B cell (primary cell): ENCODE measurements at regions not wholly inside any gene's neighbourhood (a gene's known extent, or its start where the extent isn't known, plus 50 kb on each side); places are given as distances from the start of the nearest gene placed in this dataset.

Experiments used
- ATAC-seq: fragments of 200-7000 bp; cut with Tn5 transposase; one replicate; pipeline ENCODE4 v1.10.0; 2021; ENCODE audit warnings: low read depth, mild to moderate bottlenecking, moderate number of reproducible peaks, moderate library complexity
- CTCF ChIA-PET: fragments of 350-600 bp; sonication (Branson Sonifier 250); formaldehyde crosslinking; loops from one replicate; lab custom pipeline; 2021; ENCODE audit warnings: antibody characterized with exemption, inconsistent platforms; lab: Charles Lee
- POLR2A ChIA-PET: fragments of 350-600 bp; sonication (Branson Sonifier 250); formaldehyde crosslinking; loops from one replicate; lab custom pipeline; 2021; ENCODE audit warnings: antibody characterized with exemption; lab: Charles Lee
- DNase-seq: peaks from one replicate; pipeline ENCODE4 v3.0.0; 2013
- H2AFZ ChIP-seq: 2 replicates; pipeline ENCODE4 v1.6.1; 2012; ENCODE audit warnings: mild to moderate bottlenecking, low read depth, low read length; ENCODE audit not compliant: insufficient read depth, poor library complexity, severe bottlenecking
- H3K27ac ChIP-seq, 2 donors: 1 replicate in 1 of 2; 2 replicates in 1 of 2; pipeline ENCODE4 v1.5.1; 2012 to 2013; ENCODE audit warnings: low read length in 2 of 2, mild to moderate bottlenecking in 2 of 2, moderate library complexity in 1 of 2
- H3K27me3 ChIP-seq, 4 experiments: fragments of 200-600 bp in 1 of 4; sonication (generic) in 1 of 4; replicated peaks in 1 of 4; 1 replicate in 2 of 4; 2 replicates in 2 of 4; pipeline versions ENCODE4 v1.6.1 to v1.7.0; 2013 to 2016; ENCODE audit warnings: low read length in 3 of 4, mild to moderate bottlenecking in 2 of 4, mixed read lengths in 1 of 4, moderate library complexity in 1 of 4; ENCODE audit not compliant: insufficient read depth in 4 of 4, control insufficient read depth in 3 of 4; ENCODE audit errors: control extremely low read depth in 1 of 4
- H3K36me3 ChIP-seq, 2 experiments: replicated peaks in 1 of 2; 1 replicate in 1 of 2; 2 replicates in 1 of 2; pipeline versions ENCODE4 v1.6.1 to v1.7.1; 2013; ENCODE audit warnings: low read length in 1 of 2; ENCODE audit not compliant: insufficient read depth in 2 of 2, control insufficient read depth in 1 of 2; ENCODE audit errors: control extremely low read depth in 1 of 2, extremely low read depth in 1 of 2
- H3K4me1 ChIP-seq, 2 donors: fragments of 200-600 bp in 1 of 2; sonication (generic) in 1 of 2; 1 replicate in 1 of 2; 2 replicates in 1 of 2; pipeline versions ENCODE4 v1.5.1 to v1.6.1; 2013 to 2017; ENCODE audit warnings: low read length in 2 of 2; ENCODE audit not compliant: control insufficient read depth in 2 of 2, insufficient read depth in 2 of 2
- H3K4me2 ChIP-seq: replicated peaks from 2 replicates; pipeline ENCODE3; 2012; ENCODE audit warnings: mild to moderate bottlenecking, low read depth, low read length; ENCODE audit not compliant: poor library complexity, severe bottlenecking
- H3K4me3 ChIP-seq, 5 experiments: fragments of 200-600 bp in 1 of 5; sonication (generic) in 1 of 5; 1 replicate in 3 of 5; 2 replicates in 2 of 5; pipeline versions ENCODE4 v1.5.1 to v1.7.0; 2011 to 2016; ENCODE audit warnings: low read length in 4 of 5, mild to moderate bottlenecking in 4 of 5, low read depth in 2 of 5, control low read depth in 1 of 5, moderate library complexity in 1 of 5; ENCODE audit not compliant: insufficient read depth in 1 of 5; ENCODE audit errors: control extremely low read depth in 1 of 5, extremely low read depth in 1 of 5
- H3K79me2 ChIP-seq: fragments of 200-600 bp; sonication (generic); one replicate; pipeline ENCODE4 v1.6.0; 2016; ENCODE audit warnings: low read length; ENCODE audit not compliant: control insufficient read depth, insufficient read depth
- H3K9ac ChIP-seq: fragments of 200-600 bp; sonication (generic); 2 replicates; pipeline ENCODE4 v1.6.1; 2017; ENCODE audit warnings: mild to moderate bottlenecking, low read length, moderate library complexity
- H3K9me3 ChIP-seq, 3 donors: one replicate each; pipeline versions ENCODE4 v1.6.1 to v1.7.1; 2013; ENCODE audit warnings: low read length in 2 of 3; ENCODE audit not compliant: control insufficient read depth in 2 of 3, insufficient read depth in 1 of 3; ENCODE audit errors: control extremely low read depth in 1 of 3
- H4K20me1 ChIP-seq: 2 replicates; pipeline ENCODE4 v1.6.0; 2012; ENCODE audit warnings: mild to moderate bottlenecking, low read length; ENCODE audit not compliant: insufficient read depth, control insufficient read depth, poor library complexity, severe bottlenecking
- H3K27ac Mint-ChIP-seq: one replicate; pipeline ENCODE4 v1.8.0; 2021; ENCODE audit warnings: mixed read lengths
- H3K27me3 Mint-ChIP-seq: one replicate; pipeline ENCODE4 v1.8.0; 2021; ENCODE audit warnings: mixed read lengths
- H3K4me1 Mint-ChIP-seq: one replicate; pipeline ENCODE4 v1.8.0; 2021; ENCODE audit warnings: mixed read lengths
- H3K4me3 Mint-ChIP-seq: one replicate; pipeline ENCODE4 v1.8.0; 2021; ENCODE audit warnings: mixed read lengths
- H3K9me3 Mint-ChIP-seq: one replicate; pipeline ENCODE4 v1.8.0; 2022; ENCODE audit warnings: mixed read lengths; ENCODE audit not compliant: insufficient read depth
- CTCF ChIP-seq: fragments of 200-600 bp; IDR thresholded peaks from one replicate; pipeline ENCODE4 v1.8.0; 2022; ENCODE audit warnings: antibody characterized with exemption, mild to moderate bottlenecking
- EZH2 ChIP-seq: IDR thresholded peaks from 2 replicates; pipeline ENCODE4 v1.6.1; 2012; ENCODE audit warnings: borderline replicate concordance, low read depth, mild to moderate bottlenecking, moderate library complexity, low read length; ENCODE audit not compliant: insufficient read depth, poor library complexity, severe bottlenecking
- WGBS: methylation state at CpG from one replicate; pipeline ENCODE4 v1.1.5; 2013; ENCODE audit warnings: missing lambda C conversion rate; ENCODE audit not compliant: insufficient coverage; 5-methylcytosine and 5-hydroxymethylcytosine counted together
- intact Hi-C: fragments of 100-400 bp; cut with micrococcal nuclease; formaldehyde crosslinking; loops from one replicate; pipeline ENCODE4 v1.10.0; 2022

GRCh38 chr2:235373171-235373570, 120.7 kb upstream of the AGAP1 start:
- H3K4me1 Mint-ChIP-seq: no peaks in the 10 kb centered on the region
- no peak overlapping the region for H3K4me3 Mint-ChIP-seq
- no peaks in the 10 kb centered on the region for H3K4me1 ChIP-seq
- intact Hi-C loops: no loop called here
- H3K4me2 ChIP-seq: no peak overlapping the region
- no peak for DNase-seq
- no peak overlapping the region for H3K4me3 ChIP-seq
- H3K9me3 Mint-ChIP-seq: no peaks in the 10 kb centered on the region
- ChIA-PET CTCF (interaction anchor here (0.9 kb wide), 1 partner anchor 9 kb away, joined by 3 read pairs; no protein-coding TSS in a partner anchor), POLR2A (no interaction called here)
- H2AFZ ChIP-seq: no peak overlapping the region
- H3K27ac Mint-ChIP-seq: no peak overlapping the region
- no peaks in the 10 kb centered on the region for H4K20me1 ChIP-seq
- no peak for ATAC-seq
- H3K27ac ChIP-seq: no peak overlapping the region
- no peaks in the 10 kb centered on the region for H3K27me3 ChIP-seq
- no peak overlapping the region for H3K9ac ChIP-seq
- H3K79me2 ChIP-seq: no peaks in the 10 kb centered on the region
- H3K36me3 ChIP-seq: no peaks in the 10 kb centered on the region
- H3K9me3 ChIP-seq: no peaks in the 10 kb centered on the region
- WGBS: 81% methylated on average over 2 of the region's 2 CpGs
- TF ChIP-seq EZH2: no peak
- no peak for TF ChIP-seq CTCF
- peaks cover 4% of the 10 kb centered on the region for H3K27me3 Mint-ChIP-seq

GRCh38 chr2:235377176-235377575, 116.7 kb upstream of the AGAP1 start:
- Mint-ChIP-seq H3K9me3 (no peaks in the 10 kb centered on the region), H3K4me3 (no peak overlapping the region), H3K4me1 (no peaks in the 10 kb centered on the region), H3K27me3 (peaks cover 11% of the 10 kb centered on the region), H3K27ac (no peak overlapping the region)
- Histone ChIP-seq H3K27ac (no peak overlapping the region), H2AFZ (no peak overlapping the region), H3K4me1 (no peaks in the 10 kb centered on the region), H3K79me2 (no peaks in the 10 kb centered on the region), H3K9ac (no peak overlapping the region), H3K36me3 (no peaks in the 10 kb centered on the region), H4K20me1 (no peaks in the 10 kb centered on the region), H3K9me3 (no peaks in the 10 kb centered on the region), H3K4me2 (no peak overlapping the region), H3K27me3 (no peaks in the 10 kb centered on the region), H3K4me3 (no peak overlapping the region)
- ChIA-PET POLR2A (no interaction called here), CTCF (no interaction called here)
- ATAC-seq (no peak), DNase-seq (no peak)
- 67% methylated on average over 1 of the region's 4 CpGs for WGBS
- intact Hi-C loops: no loop called here
- TF ChIP-seq CTCF (no peak), EZH2 (no peak)
